HepG2 (cell line): ENCODE measurements at regions not wholly inside any gene's neighbourhood (a gene's known extent, or its start where the extent isn't known, plus 50 kb on each side); places are given as distances from the start of the nearest gene placed in this dataset.

ENCODE experiments used
- ATAC-seq: fragments of 200-7000 bp; cut with Tn5 transposase; 3 replicates; pipeline ENCODE4 v1.9.1; 2020; ENCODE audit warnings: mild to moderate bottlenecking, moderate library complexity
- BruUV-seq: library from RNA; stranded (reverse); fragments of 400-500 nt; replicated peaks from 2 replicates; lab custom pipeline; 2021; lab: Mats Ljungman, UMichigan
- CTCF ChIA-PET: fragments of 300-600 bp; formaldehyde crosslinking; extraction: SDS; loops from one replicate; lab custom pipeline; 2021; ENCODE audit warnings: low total read pairs, inconsistent platforms, low intra/inter-chr PET ratio; lab: Yijun Ruan, JAX
- POLR2A ChIA-PET: fragments of 350-600 bp; sonication (Branson Sonifier 250); formaldehyde crosslinking; loops from one replicate; lab custom pipeline; 2020; ENCODE audit warnings: antibody characterized with exemption, inconsistent platforms; lab: Yijun Ruan, JAX
- DNase-seq: peaks from one replicate; pipeline ENCODE4 v3.0.0-alpha.2; 2015; ENCODE audit warnings: low spot score
- FAIRE-seq: peaks from 3 replicates; lab custom pipeline; 2011; peaks lifted over from hg19 to GRCh38; lab: Jason Lieb, UNC
- H2AFZ ChIP-seq: one replicate; pipeline ENCODE4 v1.6.1; 2011; ENCODE audit warnings: low read length, inconsistent platforms
- H3K27ac ChIP-seq: fragments of 300-600 bp; 3 replicates; pipeline ENCODE4 v1.8.0; 2011; ENCODE audit warnings: mixed run types, mild to moderate bottlenecking, mixed read lengths, low read length, inconsistent platforms; ENCODE audit not compliant: insufficient read depth; ENCODE audit errors: extremely low read length
- H3K27me3 ChIP-seq, 2 experiments: fragments of 200-600 bp in 1 of 2; 2 replicates in 1 of 2; 3 replicates in 1 of 2; pipeline versions ENCODE4 v1.6.0 to v1.8.0; 2011; ENCODE audit warnings: low read length in 2 of 2, mild to moderate bottlenecking in 2 of 2, moderate library complexity in 2 of 2, inconsistent platforms in 1 of 2; ENCODE audit not compliant: insufficient read depth in 2 of 2, control insufficient read depth in 1 of 2
- H3K36me3 ChIP-seq, 2 experiments: fragments of 200-600 bp in 1 of 2; replicated peaks in 1 of 2; 2 replicates in 1 of 2; 3 replicates in 1 of 2; pipeline versions ENCODE4 v1.5.1 to v1.8.0; 2011; ENCODE audit warnings: low read length in 2 of 2, inconsistent platforms in 1 of 2; ENCODE audit not compliant: insufficient read depth in 2 of 2, control insufficient read depth in 1 of 2
- H3K4me1 ChIP-seq: 2 replicates; pipeline ENCODE4 v1.5.1; 2012; ENCODE audit warnings: low read length, inconsistent platforms; ENCODE audit not compliant: insufficient read depth
- H3K4me2 ChIP-seq: 2 replicates; pipeline ENCODE4 v1.6.0; 2011; ENCODE audit warnings: low read depth, low read length, inconsistent platforms
- H3K4me3 ChIP-seq, 3 experiments: fragments of 200-600 bp in 1 of 3; sonication (generic), shearing (Covaris generic) in 1 of 3; replicated peaks in 1 of 3; 2 replicates each; pipeline ENCODE4 v1.5.1; 2011 to 2016; ENCODE audit warnings: low read length in 3 of 3, inconsistent platforms in 2 of 3, low read depth in 2 of 3, mild to moderate bottlenecking in 2 of 3, control low read depth in 1 of 3, mixed read lengths in 1 of 3; ENCODE audit not compliant: insufficient read depth in 1 of 3
- H3K79me2 ChIP-seq: one replicate; pipeline ENCODE4 v1.6.1; 2011; ENCODE audit warnings: low read length, inconsistent platforms; ENCODE audit not compliant: insufficient read depth
- H3K9ac ChIP-seq: 2 replicates; pipeline ENCODE4 v1.6.0; 2011; ENCODE audit warnings: mild to moderate bottlenecking, low read depth, low read length, inconsistent platforms; ENCODE audit not compliant: insufficient read depth
- H3K9me3 ChIP-seq: 2 replicates; pipeline ENCODE4 v1.5.1; 2012; ENCODE audit warnings: mild to moderate bottlenecking, low read length
- H4K20me1 ChIP-seq: 2 replicates; pipeline ENCODE4 v1.6.0; 2011; ENCODE audit warnings: inconsistent platforms, mild to moderate bottlenecking, low read length, moderate library complexity; ENCODE audit not compliant: insufficient read depth
- HMGA1 ChIP-seq: sonication (generic); formaldehyde crosslinking; conservative IDR thresholded peaks from 2 replicates; pipeline ENCODE4 v1.4.0; 2020; ENCODE audit warnings: missing genetic modification reagents
- HNF4A ChIP-seq: sonication (generic); formaldehyde crosslinking; IDR thresholded peaks from 2 replicates; pipeline ENCODE4 v1.4.0; 2020; ENCODE audit warnings: missing genetic modification reagents
- KDM4B ChIP-seq: sonication (generic); formaldehyde crosslinking; IDR thresholded peaks from 2 replicates; pipeline ENCODE4 v1.4.0; 2020; ENCODE audit warnings: missing genetic modification reagents
- REXO4 ChIP-seq: sonication (generic); formaldehyde crosslinking; IDR thresholded peaks from 2 replicates; pipeline ENCODE4 v1.8.0; 2022; ENCODE audit warnings: missing genetic modification reagents, mild to moderate bottlenecking, borderline replicate concordance
- ZKSCAN1 ChIP-seq: fragments of 150-350 bp; IDR thresholded peaks from 2 replicates; pipeline ENCODE4 v1.6.1; 2014; ENCODE audit warnings: low read length
- ZNF552 ChIP-seq: sonication (generic); formaldehyde crosslinking; IDR thresholded peaks from 2 replicates; pipeline ENCODE4 v1.9.0; 2022; ENCODE audit warnings: missing genetic modification reagents, mild to moderate bottlenecking, borderline replicate concordance
- ZNF749 ChIP-seq: sonication (generic); formaldehyde crosslinking; IDR thresholded peaks from 2 replicates; pipeline ENCODE4 v1.8.0; 2022; ENCODE audit warnings: mild to moderate bottlenecking, missing genetic modification reagents, moderate library complexity, borderline replicate concordance
- ZNF83 ChIP-seq: sonication (generic); formaldehyde crosslinking; IDR thresholded peaks from 2 replicates; pipeline ENCODE4 v1.4.0; 2020; ENCODE audit warnings: missing genetic modification reagents, mild to moderate bottlenecking, borderline replicate concordance
- WGBS: methylation state at CpG from one replicate; pipeline ENCODE4 v1.1.6; 2017; ENCODE audit warnings: low lambda C conversion rate; 5-methylcytosine and 5-hydroxymethylcytosine counted together
- in situ Hi-C: cut with HindIII; loops from 2 replicates; pipeline ENCODE4 v1.10.0; 2017; ENCODE audit warnings: low pct_unique_long_range_greater_than_20kb; ENCODE audit not compliant: extremely low pct_ligation_motif_present
- intact Hi-C: fragments of 100-400 bp; cut with micrococcal nuclease; formaldehyde crosslinking; loops from one replicate; pipeline ENCODE4 v1.10.0; 2022; ENCODE audit not compliant: unreplicated experiment
- TF ChIP-seq, protein P1 (sequence below): sonication (generic); formaldehyde crosslinking; IDR thresholded peaks from 2 replicates; pipeline ENCODE4 v1.4.0; 2020; ENCODE audit warnings: missing genetic modification reagents
- TF ChIP-seq, protein P2 (sequence below): sonication (generic); formaldehyde crosslinking; IDR thresholded peaks from 2 replicates; pipeline ENCODE4 v1.4.0; 2020; ENCODE audit warnings: mild to moderate bottlenecking, missing genetic modification reagents
- TF ChIP-seq, protein P3 (sequence below): IDR thresholded peaks from 2 replicates; pipeline ENCODE4 v1.6.1; 2016
- TF ChIP-seq, protein P4 (sequence below), 2 experiments: sonication (generic) in 1 of 2; formaldehyde crosslinking in 1 of 2; IDR thresholded peaks; 2 replicates each; pipeline versions ENCODE4 v1.4.0 to v1.6.1; 2016 to 2020; ENCODE audit warnings: borderline replicate concordance in 1 of 2, low read depth in 1 of 2, mild to moderate bottlenecking in 1 of 2, missing genetic modification reagents in 1 of 2

DNA sequence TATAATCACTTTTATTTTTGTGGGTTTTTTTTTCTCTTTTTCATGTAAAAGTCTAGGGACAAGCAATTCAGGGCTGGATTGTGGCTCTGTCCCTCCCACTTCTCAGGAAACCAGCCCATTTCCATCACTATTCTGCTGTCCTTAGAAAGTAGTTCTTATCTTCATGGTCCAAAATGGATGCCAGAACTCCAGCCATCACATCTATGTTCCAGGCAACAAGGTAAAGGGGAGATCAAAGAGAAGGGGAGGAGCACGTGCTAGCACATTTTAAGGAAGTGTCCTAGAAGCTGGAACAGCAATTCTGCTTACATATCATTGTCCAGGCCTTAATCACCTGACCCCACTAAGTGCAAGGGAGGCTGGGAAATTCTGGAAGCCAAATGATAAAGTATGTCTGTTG lies 181.1 kb upstream of the C2CD4B start:
- Histone ChIP-seq H3K9me3 (no peaks in the 10 kb centered on the region), H3K4me3 (no peak overlapping the region), H4K20me1 (no peaks in the 10 kb centered on the region), H3K27ac (no peak overlapping the region), H3K4me1 (no peaks in the 10 kb centered on the region), H3K27me3 (peaks cover 0 to 9% of the 10 kb centered on the region in 2 experiments; a peak in 3 of 5 replicates), H3K9ac (no peak overlapping the region), H2AFZ (no peak overlapping the region), H3K79me2 (no peaks in the 10 kb centered on the region), H3K36me3 (no peaks in the 10 kb centered on the region), H3K4me2 (no peak overlapping the region)
- intact Hi-C loops: no loop called here
- POLR2A ChIA-PET: no interaction called here
- FAIRE-seq (no peak), ATAC-seq (no peak), DNase-seq (no peak)
- in situ Hi-C loops: no loop called here
- TF ChIP-seq, protein P1, sequence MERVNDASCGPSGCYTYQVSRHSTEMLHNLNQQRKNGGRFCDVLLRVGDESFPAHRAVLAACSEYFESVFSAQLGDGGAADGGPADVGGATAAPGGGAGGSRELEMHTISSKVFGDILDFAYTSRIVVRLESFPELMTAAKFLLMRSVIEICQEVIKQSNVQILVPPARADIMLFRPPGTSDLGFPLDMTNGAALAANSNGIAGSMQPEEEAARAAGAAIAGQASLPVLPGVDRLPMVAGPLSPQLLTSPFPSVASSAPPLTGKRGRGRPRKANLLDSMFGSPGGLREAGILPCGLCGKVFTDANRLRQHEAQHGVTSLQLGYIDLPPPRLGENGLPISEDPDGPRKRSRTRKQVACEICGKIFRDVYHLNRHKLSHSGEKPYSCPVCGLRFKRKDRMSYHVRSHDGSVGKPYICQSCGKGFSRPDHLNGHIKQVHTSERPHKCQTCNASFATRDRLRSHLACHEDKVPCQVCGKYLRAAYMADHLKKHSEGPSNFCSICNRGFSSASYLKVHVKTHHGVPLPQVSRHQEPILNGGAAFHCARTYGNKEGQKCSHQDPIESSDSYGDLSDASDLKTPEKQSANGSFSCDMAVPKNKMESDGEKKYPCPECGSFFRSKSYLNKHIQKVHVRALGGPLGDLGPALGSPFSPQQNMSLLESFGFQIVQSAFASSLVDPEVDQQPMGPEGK (CRISPR knock-in tag): no peak
- TF ChIP-seq, protein P2, sequence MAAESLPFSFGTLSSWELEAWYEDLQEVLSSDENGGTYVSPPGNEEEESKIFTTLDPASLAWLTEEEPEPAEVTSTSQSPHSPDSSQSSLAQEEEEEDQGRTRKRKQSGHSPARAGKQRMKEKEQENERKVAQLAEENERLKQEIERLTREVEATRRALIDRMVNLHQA (CRISPR knock-in tag): no peak
- TF ChIP-seq REXO4: no peak
- TF ChIP-seq ZNF749 (CRISPR knock-in tag): no peak
- TF ChIP-seq ZKSCAN1: no peak
- TF ChIP-seq ZNF83 (CRISPR knock-in tag): no peak
- TF ChIP-seq, protein P3, sequence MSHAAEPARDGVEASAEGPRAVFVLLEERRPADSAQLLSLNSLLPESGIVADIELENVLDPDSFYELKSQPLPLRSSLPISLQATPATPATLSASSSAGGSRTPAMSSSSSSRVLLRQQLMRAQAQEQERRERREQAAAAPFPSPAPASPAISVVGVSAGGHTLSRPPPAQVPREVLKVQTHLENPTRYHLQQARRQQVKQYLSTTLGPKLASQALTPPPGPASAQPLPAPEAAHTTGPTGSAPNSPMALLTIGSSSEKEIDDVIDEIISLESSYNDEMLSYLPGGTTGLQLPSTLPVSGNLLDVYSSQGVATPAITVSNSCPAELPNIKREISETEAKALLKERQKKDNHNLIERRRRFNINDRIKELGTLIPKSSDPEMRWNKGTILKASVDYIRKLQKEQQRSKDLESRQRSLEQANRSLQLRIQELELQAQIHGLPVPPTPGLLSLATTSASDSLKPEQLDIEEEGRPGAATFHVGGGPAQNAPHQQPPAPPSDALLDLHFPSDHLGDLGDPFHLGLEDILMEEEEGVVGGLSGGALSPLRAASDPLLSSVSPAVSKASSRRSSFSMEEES (CRISPR knock-in tag): no peak
- no peak for TF ChIP-seq ZNF552
- no peak for TF ChIP-seq HNF4A (CRISPR knock-in tag)
- TF ChIP-seq HMGA1 (CRISPR knock-in tag): no peak
- TF ChIP-seq, protein P4, sequence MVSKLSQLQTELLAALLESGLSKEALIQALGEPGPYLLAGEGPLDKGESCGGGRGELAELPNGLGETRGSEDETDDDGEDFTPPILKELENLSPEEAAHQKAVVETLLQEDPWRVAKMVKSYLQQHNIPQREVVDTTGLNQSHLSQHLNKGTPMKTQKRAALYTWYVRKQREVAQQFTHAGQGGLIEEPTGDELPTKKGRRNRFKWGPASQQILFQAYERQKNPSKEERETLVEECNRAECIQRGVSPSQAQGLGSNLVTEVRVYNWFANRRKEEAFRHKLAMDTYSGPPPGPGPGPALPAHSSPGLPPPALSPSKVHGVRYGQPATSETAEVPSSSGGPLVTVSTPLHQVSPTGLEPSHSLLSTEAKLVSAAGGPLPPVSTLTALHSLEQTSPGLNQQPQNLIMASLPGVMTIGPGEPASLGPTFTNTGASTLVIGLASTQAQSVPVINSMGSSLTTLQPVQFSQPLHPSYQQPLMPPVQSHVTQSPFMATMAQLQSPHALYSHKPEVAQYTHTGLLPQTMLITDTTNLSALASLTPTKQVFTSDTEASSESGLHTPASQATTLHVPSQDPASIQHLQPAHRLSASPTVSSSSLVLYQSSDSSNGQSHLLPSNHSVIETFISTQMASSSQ (IDR thresholded peaks at IDR 0.05; ENCODE audit: low read depth): no peak
- TF ChIP-seq, protein P4 (CRISPR knock-in tag; IDR thresholded peaks at IDR 0.05; ENCODE audit: borderline replicate concordance): no peak
- TF ChIP-seq KDM4B (CRISPR knock-in tag): no peak
- BruUV-seq: no TSS peak
- 6% methylated on average over 1 of the region's 1 CpG for WGBS
- CTCF ChIA-PET: no interaction called here
